ENCODE measurements at regions not wholly inside any gene's neighbourhood (a gene's known extent, or its start where the extent isn't known, plus 50 kb on each side); places are given as distances from the start of the nearest gene placed in this dataset.

DNA sequence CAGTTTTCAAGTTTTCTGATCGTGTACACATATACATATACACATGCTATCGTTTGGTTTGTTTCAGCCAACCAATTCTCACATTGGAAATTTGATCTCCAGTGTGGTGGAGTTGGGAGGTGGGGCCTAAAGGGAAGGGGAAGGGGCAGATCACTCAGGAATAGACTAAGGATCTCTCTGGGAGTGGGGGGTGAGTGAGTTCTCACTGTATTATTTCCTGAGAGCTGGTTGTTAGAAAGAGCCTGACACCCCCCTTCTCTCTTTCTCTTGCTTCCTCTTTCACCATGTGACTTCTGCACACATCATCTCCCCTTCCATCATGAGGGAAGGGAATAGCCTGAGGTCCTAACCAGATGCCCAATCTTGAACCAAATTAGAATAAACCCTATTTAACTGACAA, 551.7 kb downstream of the MAT2B start:
- TF ChIP-seq, protein P1, sequence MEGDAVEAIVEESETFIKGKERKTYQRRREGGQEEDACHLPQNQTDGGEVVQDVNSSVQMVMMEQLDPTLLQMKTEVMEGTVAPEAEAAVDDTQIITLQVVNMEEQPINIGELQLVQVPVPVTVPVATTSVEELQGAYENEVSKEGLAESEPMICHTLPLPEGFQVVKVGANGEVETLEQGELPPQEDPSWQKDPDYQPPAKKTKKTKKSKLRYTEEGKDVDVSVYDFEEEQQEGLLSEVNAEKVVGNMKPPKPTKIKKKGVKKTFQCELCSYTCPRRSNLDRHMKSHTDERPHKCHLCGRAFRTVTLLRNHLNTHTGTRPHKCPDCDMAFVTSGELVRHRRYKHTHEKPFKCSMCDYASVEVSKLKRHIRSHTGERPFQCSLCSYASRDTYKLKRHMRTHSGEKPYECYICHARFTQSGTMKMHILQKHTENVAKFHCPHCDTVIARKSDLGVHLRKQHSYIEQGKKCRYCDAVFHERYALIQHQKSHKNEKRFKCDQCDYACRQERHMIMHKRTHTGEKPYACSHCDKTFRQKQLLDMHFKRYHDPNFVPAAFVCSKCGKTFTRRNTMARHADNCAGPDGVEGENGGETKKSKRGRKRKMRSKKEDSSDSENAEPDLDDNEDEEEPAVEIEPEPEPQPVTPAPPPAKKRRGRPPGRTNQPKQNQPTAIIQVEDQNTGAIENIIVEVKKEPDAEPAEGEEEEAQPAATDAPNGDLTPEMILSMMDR (optimal IDR thresholded peaks at IDR 0.05 in 1 of 3, IDR thresholded peaks at IDR 0.05 in 1 of 3, conservative IDR thresholded peaks at IDR 0.05 in 1 of 3; ENCODE audit: extremely low read depth in 1 of 3, insufficient read depth in 2 of 3, low read length in 3 of 3): no peak
- no peak for TF ChIP-seq EZH2 (IDR thresholded peaks at IDR 0.05; ENCODE audit: low read length)

All from keratinocyte (primary cell).